CD4-positive, alpha-beta T cell treated with Interleukin-4 for 1 hour (primary cell): ENCODE measurements at regions not wholly inside any gene's neighbourhood (a gene's known extent, or its start where the extent isn't known, plus 50 kb on each side); places are given as distances from the start of the nearest gene placed in this dataset.

Experiments
- DNase-seq, 2 donors: peaks; one replicate each; pipeline ENCODE4 v3.0.0-alpha.2; 2020 to 2022

DNA sequence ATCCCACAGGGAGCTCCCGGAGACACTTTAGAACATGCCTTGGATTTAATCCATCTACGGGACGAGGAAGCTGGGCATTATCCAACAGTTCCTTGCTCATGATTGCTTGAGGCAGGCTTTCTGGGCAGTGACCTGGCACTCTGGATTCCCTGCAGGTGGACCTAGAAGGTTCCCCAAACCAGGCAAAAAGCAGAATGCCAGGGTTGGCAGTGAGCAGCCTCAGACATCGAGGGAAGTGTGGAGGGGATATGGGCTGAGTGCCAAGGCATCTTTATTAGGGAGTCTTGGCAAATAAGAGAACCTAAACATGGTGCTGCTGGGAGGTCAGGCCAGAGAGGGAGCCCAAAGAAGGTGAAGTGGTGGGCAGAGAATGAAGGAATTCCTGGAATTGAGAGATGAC is 158.5 kb downstream of the CD83 start:
- no peak for DNase-seq

GRCh38 chr6:14276667-14277404 is 159.3 kb downstream of the CD83 start:
- peak; percentile 51 to 59 for DNase-seq

DNA sequence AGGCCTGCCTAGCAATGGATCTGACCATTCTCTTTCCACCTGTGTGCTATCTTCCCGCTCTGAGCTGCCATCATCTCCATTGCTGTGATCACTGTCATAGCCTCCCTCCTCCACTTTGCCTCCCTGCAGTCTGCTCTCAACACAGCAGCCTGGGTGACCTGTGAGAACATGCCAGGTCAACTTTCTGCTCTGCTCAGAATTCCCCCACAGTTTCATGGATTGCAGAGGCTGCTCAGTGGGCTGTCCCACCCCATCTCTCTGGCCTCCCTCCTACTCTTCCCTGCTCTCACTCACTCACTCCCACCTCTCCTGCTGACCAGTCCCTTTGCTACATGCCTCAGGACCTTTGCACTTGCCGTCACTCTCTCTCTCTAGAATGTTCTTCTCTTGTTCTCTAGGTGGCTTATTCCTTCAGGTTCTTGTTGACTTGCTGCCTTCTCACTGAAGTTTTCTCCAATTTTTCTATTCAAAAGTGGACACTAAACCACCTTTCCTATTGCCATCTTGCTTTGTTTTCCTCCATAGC is 159.9 kb downstream of the CD83 start:
- no peak for DNase-seq

DNA sequence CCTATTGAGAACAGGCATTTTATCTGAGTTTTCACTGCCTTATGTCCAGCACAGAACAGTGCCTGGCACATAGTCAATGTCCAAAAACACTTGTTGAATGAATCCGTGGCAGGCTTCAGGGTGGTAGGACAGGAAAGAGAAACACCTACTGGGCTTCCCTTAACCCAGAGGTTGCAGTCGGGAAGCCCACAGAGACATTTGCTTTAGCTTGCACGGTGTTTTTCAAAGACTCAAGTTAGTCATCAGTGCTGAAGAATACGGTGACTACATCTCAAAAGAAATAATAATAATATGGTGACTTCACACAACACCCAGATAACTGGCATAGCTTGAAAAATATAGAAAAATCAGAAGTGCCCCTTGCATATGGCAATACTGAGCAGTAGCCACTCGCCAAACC is 160.4 kb downstream of the CD83 start:
- DNase-seq = no peak

DNA sequence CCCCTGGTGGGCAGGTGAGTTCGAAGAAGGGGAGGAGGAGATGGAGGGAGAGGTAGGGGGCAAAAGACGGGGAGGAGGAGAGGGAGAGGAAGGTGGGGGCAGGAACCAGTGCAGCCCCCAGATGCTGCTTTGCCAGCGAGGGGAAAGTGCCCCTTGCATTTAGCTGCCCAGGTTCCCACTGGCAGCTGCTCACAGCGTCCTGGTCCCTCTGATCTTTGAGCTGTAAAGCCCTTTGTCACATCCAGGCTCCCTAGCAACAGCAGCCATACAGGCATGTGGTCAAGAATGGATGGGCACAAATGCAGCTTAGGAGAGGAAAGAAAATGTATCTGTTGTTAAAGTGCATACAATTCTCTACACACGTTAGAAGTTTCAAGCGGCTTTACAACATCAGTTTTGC is 160.9 kb downstream of the CD83 start:
- DNase-seq = no peak

DNA sequence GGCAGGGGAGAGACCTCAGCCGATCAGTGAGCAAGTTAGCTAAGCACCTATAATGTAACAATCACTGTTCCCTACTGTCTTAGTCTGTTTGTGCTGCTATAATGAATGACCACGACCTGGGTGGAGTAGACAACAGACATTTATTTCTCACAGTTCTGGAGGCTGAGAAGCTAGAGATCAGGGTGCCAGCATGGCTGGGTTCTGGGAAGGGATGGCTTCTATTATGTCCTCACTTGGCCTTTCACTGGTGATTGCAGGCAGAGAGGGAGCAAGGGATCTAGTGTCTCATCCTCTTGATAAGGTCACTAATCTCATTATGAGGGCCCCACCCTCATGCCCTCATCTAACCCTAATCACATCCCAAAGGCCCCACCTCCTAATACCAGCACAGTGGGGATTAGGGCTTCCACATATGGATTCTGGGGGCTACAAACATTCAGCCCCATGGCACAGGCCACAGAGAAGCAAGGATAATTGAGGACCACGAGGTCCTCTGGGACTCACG is 162.5 kb downstream of the CD83 start:
- no peak for DNase-seq

- no peak for DNase-seq
Measured at GRCh38 chr6:14280766-14281293, 163.3 kb downstream of the CD83 start.

DNA sequence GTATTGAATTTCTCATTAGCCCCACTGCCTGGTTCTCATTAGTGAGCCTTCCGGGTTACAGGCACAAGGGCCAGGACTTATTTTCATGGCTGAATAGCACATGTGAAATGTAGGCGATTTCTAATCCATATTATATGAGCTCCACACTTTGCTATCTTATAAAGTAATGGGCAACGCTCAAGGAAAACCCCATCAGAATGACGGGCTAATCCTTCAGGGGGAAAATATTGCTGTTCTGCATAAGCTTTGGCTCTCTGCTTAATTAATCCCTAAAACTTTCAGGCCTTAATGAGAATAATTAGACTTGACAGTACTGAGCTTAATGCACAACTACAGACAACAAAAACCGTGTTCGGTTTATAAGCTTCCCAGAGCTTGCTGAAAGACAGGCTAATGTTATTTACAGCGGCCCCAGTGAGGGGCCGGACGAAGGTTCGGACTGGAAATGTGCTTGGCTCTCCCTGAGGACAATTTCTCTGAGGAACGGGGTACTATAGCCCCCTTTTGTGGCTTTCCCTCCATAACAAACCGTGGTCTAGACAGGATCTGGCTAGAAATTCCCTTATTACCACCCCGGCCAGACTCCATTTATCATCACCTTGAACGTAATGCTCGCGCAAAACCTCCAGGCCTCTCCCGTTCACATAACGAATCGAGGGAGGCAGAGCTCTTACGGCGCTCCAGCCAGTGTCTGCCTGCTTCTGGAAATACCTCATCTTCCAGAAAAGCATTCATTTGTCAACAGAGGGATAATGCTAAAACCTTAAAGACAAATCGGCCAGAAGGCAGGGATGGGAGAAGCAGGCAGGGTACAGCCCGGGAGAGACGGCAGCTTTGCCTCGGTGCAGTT is 164.5 kb downstream of the CD83 start:
- DNase-seq = no peak

- DNase-seq = no peak
Measured at GRCh38 chr6:14282854-14283505, 165.4 kb downstream of the CD83 start.

DNA sequence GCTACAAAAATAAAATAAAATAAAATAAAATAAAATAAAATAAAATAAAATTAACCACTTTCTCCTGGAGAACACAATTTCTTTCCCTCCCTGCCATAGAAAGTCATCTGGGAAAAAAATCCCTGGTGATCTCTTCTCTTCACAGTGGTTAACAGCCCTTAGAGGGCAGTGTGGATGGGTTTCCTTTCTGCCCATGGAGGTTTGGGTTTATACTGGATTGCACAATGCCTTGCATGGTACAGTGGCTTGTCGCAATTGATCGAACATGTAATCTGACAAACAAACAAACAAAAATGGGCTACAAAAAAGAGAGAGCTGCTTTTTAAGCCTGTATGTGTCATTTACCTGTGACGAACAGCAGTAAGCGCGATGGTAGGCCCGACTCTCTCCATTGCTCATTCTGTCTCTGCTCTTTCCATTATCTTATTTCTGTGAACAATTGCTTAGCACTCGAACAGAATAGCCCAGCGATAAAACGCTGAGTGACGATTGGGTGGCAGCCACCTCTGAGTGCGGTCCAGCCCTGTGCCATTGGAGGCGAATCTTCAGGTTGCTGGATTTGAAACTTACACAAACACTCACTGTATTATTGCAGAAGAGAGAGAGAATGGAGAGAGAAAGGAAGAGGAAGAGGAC is 166.1 kb downstream of the CD83 start:
- no peak for DNase-seq

DNA sequence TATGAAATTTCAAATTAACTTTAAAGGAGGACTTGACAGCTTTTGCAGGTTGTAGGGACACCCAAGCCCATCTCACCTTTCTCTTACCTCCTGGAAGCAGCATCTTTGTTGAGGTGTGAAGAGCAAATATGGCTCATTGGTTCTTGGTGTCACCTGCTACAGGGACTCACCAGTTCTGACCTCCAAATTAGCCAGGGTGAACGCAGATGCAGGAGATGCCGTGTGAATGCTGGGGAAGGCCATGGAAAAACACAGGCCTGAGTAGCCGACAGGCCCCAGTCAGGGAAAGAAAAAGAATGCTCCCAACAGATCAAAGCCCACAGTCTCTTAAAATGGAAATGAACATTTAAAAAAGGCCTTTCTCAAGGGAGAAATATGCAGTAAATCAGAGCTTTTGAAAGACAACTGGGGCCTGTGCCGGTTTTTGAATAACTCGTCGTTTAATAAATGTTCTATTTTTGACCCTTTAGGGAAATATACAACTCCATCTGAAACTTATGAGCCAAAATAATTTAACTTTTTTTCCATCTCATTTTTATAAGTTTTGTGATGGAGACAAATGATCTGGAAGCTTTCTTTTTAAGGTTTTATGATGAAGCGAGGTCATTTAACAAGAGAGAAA is 167.5 kb downstream of the CD83 start:
- DNase-seq = no peak

GRCh38 chr6:14286144-14286543 is 168.6 kb downstream of the CD83 start:
- no peak for DNase-seq

- no peak for DNase-seq
Measured at GRCh38 chr6:14286634-14287428, 169.3 kb downstream of the CD83 start.

DNA sequence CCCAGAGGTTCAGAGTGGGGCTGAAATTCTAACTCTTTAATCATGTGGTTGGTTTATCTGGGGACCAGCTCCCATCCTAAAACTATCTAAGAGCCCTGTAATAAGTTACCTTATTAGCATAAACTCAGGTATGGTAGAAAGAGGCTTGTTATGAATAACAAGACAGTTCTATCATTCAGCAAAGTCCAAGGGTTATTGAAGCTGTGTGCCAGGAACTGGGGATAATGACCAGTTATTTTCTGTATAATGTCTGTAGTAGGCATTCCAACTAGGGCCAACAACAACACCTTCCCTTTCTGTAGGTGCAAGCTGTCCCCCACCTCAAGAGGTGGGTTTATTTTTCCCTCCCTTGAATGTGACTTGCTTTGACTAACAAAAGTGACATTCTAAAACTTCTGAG is 170.1 kb downstream of the CD83 start:
- no peak for DNase-seq

GRCh38 chr6:14288910-14289309 is 171.3 kb downstream of the CD83 start:
- no peak for DNase-seq

DNA sequence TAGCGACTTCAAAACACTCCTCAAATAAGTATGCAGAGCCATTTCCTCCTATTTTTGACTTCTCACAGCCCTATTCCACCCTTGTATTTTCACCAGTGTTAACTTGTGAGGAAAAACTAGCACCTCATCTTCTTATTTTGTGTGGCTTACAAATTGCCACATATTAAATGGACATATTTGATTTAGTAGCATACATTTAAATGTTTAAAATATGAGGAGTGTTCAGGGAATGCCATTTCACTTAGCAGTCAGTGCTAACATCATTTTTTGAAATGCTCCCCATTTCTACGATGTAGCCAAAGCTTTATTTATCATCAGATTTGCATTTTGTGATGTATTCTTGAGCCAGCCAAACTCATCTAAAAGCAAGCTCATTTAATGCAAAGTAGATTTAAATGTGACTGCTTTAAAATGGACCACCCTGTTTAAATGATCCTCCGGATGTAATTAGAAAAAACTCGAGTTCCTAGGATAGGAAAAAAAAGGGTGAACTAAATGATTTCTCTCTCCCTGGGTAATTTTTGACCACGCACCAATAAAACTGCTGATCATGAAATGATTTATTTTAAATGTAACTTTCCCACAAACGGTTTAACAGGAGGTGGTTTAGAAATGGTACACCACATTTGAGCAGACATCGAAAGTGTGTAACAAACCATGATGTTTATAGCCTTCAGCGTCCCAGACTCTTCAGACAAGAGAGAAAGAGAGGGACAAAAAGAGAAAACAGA is 172.6 kb downstream of the CD83 start:
- DNase-seq = no peak

DNA sequence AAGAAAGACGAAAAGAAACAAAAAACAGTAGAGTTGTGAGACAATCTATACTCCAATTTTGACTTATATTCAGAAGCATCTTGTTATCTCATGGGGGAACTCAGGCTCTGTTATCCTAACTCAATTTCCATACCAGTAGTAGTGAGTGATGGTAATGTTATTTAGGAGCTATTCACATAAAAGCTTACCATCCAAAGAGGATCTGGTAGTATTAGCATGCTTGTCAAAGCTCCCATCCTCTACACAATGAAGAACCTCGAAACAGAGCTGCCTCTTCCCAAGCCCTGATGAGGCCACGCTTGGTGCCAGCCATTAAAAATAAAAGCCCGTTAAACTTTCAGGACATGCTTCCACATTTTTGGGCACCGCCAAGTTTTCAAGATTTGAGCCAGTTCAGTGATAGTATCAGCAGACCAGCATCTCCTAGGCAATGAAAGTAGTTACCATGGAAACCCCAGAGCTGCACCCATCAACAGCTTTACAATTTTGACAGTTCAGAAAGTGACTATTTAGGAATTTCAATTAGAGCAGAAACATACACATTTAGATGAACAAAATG is 173.3 kb downstream of the CD83 start:
- DNase-seq = no peak

DNA sequence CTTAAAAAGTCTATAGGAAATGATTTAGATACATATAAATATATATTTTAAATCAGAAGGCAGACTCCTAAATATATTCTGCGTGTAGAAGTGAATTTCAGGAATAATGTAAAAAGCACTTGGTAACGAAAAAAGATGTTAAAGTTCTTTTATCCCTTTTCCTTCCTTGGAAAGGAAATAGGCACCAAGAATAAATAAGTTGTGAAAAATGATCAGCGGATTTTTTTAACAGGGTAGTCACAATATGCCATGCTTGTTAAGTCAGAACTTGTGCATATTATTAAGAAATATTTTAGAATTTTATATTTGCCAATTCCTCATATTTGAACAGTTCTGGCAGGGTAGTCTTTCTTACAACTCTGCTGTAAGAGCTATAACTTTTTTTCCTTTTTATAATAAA is 173.8 kb downstream of the CD83 start:
- no peak for DNase-seq

GRCh38 chr6:14292119-14292518 is 174.5 kb downstream of the CD83 start:
- DNase-seq = no peak

DNA sequence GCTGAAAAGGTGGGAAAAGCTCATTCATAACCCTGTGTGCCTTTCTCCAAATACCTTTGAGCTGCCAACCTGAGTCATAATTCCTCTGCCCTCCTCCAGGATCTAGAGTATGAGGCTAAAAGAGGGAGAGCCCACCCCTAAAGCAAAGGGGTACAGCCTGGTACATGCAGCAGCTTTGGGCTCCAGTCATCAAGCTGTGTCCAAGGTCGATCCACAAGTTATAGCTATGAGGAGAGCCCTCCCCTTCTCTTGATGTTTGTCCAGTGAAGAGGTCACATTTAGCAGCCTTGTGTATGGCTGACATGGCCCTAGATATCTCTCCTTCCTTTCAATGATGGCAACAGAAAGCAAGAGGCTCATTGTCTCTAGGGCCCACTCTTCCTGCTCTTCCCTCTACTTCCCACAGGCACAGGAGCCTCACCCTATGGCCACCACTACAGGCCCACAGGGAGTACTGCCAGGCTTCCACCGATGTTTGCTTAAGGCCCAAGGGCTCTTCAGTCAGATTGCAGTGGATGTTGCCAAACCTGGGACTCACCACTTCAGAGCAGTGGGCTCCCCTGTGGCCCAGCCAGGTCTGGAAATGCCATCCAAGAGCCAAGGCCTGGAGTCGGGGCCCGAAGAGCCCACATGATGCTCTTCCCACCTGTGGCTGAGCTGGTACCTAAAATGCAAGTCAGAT is 176.8 kb downstream of the CD83 start:
- no peak for DNase-seq
